ENCODE measurements at regions not wholly inside any gene's neighbourhood (a gene's known extent, or its start where the extent isn't known, plus 50 kb on each side); places are given as distances from the start of the nearest gene placed in this dataset.
"Not testable (repeated sequence)": the region's sequence is repeated elsewhere in the genome, so short reads cannot be mapped to it uniquely, and the experiment has no call there.

DNA sequence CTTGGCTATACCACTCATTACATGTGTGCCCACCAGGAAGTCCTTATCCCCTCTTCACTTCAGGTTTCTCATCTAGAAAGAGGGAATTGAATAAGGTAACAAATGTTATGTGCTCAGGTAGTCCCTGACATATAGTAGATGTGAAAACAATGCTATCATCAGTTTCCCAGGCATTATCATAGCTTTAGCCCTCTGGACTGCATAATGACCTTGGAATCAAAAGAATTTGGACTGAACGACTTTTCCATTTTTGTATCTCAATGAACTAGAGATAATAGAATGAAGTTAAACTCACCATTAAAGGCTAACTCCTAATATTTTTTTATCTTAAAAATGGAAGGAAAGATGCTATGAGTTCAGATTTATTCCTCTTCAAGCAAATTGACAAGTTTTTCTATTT, 304.1 kb upstream of the USP24 start:
- Mint-ChIP-seq H3K36me3 (no peaks in the 10 kb centered on the region), H3K4me1 (ENCODE audit: unreplicated experiment) (peaks cover 17% of the 10 kb centered on the region), H3K4me3 (no peak overlapping the region), H3K27me3 (peaks cover 29% of the 10 kb centered on the region), H3K9me3 (peaks cover 8% of the 10 kb centered on the region), H3K27ac (no peak overlapping the region)
- no peak for TF ChIP-seq CTCF (conservative IDR thresholded peaks at IDR 0.05)
- DNase-seq (ENCODE audit: extremely low spot score, unreplicated experiment): no peak

DNA sequence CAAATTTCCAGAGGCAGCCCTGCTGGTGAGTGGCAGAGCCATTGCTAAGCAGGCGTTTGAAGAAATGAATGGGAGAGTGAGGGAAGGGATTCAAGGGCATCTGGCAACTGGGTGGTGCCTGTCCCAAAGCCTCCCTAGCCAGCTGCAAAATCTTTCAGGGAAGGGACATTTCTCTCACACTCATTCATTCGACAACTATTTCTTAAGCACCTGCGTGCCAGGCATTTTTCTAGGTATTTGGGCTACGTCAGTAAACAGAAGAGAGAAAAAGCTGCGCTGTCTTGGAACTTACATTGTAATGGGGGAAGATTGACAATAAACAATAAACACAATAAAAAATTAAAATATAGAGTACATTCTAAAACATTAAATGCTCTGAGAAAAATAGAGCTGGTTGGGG, 301.9 kb upstream of the USP24 start:
- Mint-ChIP-seq H3K4me3 (no peak overlapping the region), H3K27me3 (peaks cover 21% of the 10 kb centered on the region), H3K9me3 (peaks cover 8% of the 10 kb centered on the region), H3K4me1 (ENCODE audit: unreplicated experiment) (peaks cover 21% of the 10 kb centered on the region), H3K27ac (no peak overlapping the region), H3K36me3 (no peaks in the 10 kb centered on the region)
- DNase-seq (ENCODE audit: extremely low spot score, unreplicated experiment): no peak
- TF ChIP-seq CTCF (conservative IDR thresholded peaks at IDR 0.05): no peak

- not testable (repeated sequence) for H3K9me3 Mint-ChIP-seq; H3K27ac Mint-ChIP-seq; DNase-seq (ENCODE audit: extremely low spot score, unreplicated experiment); H3K4me3 Mint-ChIP-seq; H3K36me3 Mint-ChIP-seq
- peaks cover 28% of the 10 kb centered on the region for H3K4me1 Mint-ChIP-seq (ENCODE audit: unreplicated experiment)
- peaks cover 21% of the 10 kb centered on the region for H3K27me3 Mint-ChIP-seq
Observed at GRCh38 chr1:55514571-55514970, 299.4 kb upstream of the USP24 start.

GRCh38 chr1:55512466-55512865, 297.3 kb upstream of the USP24 start:
- Mint-ChIP-seq H3K36me3 (no peaks in the 10 kb centered on the region), H3K4me3 (no peak overlapping the region), H3K4me1 (ENCODE audit: unreplicated experiment) (peaks cover 35% of the 10 kb centered on the region), H3K27ac (no peak overlapping the region), H3K27me3 (peaks cover 10% of the 10 kb centered on the region), H3K9me3 (no peaks in the 10 kb centered on the region)
- no peak for TF ChIP-seq CTCF (conservative IDR thresholded peaks at IDR 0.05)
- DNase-seq (ENCODE audit: extremely low spot score, unreplicated experiment): no peak

DNA sequence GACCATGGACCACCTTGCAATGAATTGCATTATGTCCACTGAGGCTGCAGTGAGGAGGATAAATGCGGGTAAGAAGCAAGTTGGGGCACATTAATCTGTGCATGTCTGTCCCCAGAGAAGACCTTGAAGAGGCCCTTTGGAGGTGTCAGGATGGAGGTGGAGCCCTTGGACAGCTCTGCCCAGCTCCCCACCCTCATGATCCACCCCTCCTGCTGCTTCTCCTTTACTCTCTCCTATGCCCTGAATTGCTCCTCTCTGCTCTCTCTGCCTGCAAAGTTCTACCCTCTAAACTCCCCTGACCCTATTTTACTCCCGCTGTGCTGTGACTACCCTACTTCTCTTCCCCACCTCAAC, 292.4 kb upstream of the USP24 start:
- no peaks in the 10 kb centered on the region for H3K36me3 Mint-ChIP-seq
- no peak overlapping the region for H3K4me3 Mint-ChIP-seq
- H3K4me1 Mint-ChIP-seq (ENCODE audit: unreplicated experiment): peaks cover 30% of the 10 kb centered on the region
- DNase-seq (ENCODE audit: extremely low spot score, unreplicated experiment): no peak
- H3K9me3 Mint-ChIP-seq: no peaks in the 10 kb centered on the region
- no peak for TF ChIP-seq CTCF (conservative IDR thresholded peaks at IDR 0.05)
- peaks cover 11% of the 10 kb centered on the region for H3K27me3 Mint-ChIP-seq
- no peak overlapping the region for H3K27ac Mint-ChIP-seq

DNA sequence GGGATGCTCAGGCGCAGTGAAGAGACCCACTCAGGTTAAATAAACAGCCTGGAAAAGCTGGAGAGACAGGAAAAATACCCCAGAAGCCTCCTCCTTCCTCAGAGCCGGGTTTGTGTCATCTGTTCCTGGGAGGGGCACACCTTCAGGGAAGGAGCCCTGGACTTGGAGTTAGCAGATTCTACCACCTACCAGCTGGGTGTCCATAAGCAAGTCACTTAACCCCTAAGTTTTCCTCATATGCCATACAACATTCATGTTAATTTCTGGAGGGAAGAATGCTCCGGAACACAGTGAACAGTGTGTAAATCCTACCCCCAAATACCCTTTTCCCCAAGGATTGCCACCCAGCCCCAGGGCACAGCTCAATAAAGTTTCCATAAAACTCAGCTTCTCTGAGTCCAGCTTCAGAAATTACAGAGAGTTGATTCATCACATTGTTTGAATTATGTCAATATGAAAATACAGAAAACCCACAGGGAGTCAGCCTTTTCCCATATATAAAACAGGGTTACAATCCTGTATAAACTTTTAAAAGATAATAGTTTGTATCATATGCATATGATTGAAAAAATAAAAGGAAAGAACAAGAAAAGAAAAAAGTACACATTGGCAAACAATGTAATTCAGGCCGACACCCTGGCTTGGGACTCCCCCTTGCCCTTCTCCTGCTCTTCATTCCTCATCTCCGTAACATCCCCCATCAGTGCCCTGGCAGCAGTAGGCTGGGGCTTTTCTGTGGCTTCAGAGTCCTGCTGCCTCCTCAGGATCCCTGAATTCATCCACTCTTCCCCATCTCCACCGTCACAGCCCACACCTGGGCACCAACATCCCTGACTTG, 291.8 kb upstream of the USP24 start:
- no peak overlapping the region for H3K4me3 Mint-ChIP-seq
- no peak overlapping the region for H3K27ac Mint-ChIP-seq
- no peaks in the 10 kb centered on the region for H3K9me3 Mint-ChIP-seq
- TF ChIP-seq CTCF (conservative IDR thresholded peaks at IDR 0.05): no peak
- peaks cover 24% of the 10 kb centered on the region for H3K4me1 Mint-ChIP-seq (ENCODE audit: unreplicated experiment)
- H3K36me3 Mint-ChIP-seq: no peaks in the 10 kb centered on the region
- peaks cover 11% of the 10 kb centered on the region for H3K27me3 Mint-ChIP-seq
- no peak for DNase-seq (ENCODE audit: extremely low spot score, unreplicated experiment)
